ENCODE measurements at regions not wholly inside any gene's neighbourhood (a gene's known extent, or its start where the extent isn't known, plus 50 kb on each side); places are given as distances from the start of the nearest gene placed in this dataset.

DNA sequence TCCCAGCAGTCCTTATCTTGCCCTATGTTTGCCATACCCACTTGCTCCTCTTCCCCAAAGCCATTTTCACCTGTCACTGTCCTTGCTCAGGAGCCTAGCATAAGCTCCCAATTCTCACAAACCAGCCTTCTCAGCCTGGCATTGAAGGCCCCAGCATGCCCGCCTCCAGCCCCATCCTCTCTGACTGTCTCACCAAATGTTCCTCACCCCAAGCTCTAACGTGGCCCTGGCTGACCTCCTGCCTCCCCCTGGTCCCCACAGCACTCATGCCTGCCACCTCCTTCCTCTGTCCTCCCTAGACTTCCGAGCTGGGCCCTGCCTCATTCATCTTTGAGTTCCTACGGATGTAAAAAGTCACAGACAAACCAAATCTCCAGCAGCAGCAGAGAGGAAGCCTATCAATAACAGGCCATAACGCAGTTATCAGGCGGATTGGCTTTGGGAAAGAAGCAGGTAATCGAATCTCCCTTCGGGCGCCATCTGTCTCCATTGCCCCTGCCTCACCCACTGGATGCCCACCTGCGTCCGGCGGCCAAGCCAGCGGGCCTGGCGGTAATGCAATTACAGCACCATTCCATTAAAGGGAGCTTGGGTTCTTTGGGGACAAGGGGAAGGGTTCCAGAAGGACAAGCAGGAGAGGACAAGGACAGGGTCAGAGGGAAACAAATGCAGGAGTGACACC lies 104.4 kb downstream of the MRPL14 start:
- TF ChIP-seq CTCF (IDR thresholded peaks at IDR 0.05) = no peak
- TF ChIP-seq POLR2A (IDR thresholded peaks at IDR 0.05) = no peak
